ENCODE measurements at regions not wholly inside any gene's neighbourhood (a gene's known extent, or its start where the extent isn't known, plus 50 kb on each side); places are given as distances from the start of the nearest gene placed in this dataset.
"Not testable (repeated sequence)": the region's sequence is repeated elsewhere in the genome, so short reads cannot be mapped to it uniquely, and the experiment has no call there.

- H3K36me3 ChIP-seq, result no peaks in the 10 kb centered on the region
- DNase-seq (ENCODE audit: extremely low spot score), result no peak
- no peak overlapping the region for H3K4me3 ChIP-seq
- intact Hi-C loops (cut with DNase I), result no loop called here
- TF ChIP-seq EP300 (IDR thresholded peaks at IDR 0.05) (no peak), POLR2A (IDR thresholded peaks at IDR 0.05; ENCODE audit: low read depth) (no peak), CTCF (IDR thresholded peaks at IDR 0.05) (no peak), POLR2AphosphoS5 (IDR thresholded peaks at IDR 0.05) (no peak)
- WGBS, result 94% methylated on average over 2 of the region's 2 CpGs
- peaks cover 0 to 7% (median 0%) of the 10 kb centered on the region in 4 donors for H3K4me1 ChIP-seq
- no peaks in the 10 kb centered on the region for H3K27me3 ChIP-seq
- peaks cover 0 to 5% (median 0%) of the 10 kb centered on the region in 4 donors for H3K9me3 ChIP-seq
- H3K27ac ChIP-seq (replicated peaks in 1 of 4), result no peak overlapping the region
Observed at GRCh38 chr6:40879169-40879568, 159.9 kb downstream of the UNC5CL start.

GRCh38 chr6:40877362-40877761 lies 161.7 kb downstream of the UNC5CL start:
- Histone ChIP-seq H3K36me3 (no peaks in the 10 kb centered on the region), H3K4me3 (no peak overlapping the region), H3K4me1 (peaks cover 0 to 14% (median 0%) of the 10 kb centered on the region in 4 donors), H3K27me3 (no peaks in the 10 kb centered on the region), H3K27ac (replicated peaks in 1 of 4) (no peak overlapping the region), H3K9me3 (peaks cover 0 to 5% (median 0%) of the 10 kb centered on the region in 4 donors)
- no peak for TF ChIP-seq POLR2AphosphoS5 (IDR thresholded peaks at IDR 0.05)
- TF ChIP-seq POLR2A (IDR thresholded peaks at IDR 0.05; ENCODE audit: low read depth), result no peak
- no peak for TF ChIP-seq CTCF (IDR thresholded peaks at IDR 0.05)
- TF ChIP-seq EP300 (IDR thresholded peaks at IDR 0.05), result no peak
- DNase-seq (ENCODE audit: extremely low spot score), result no peak
- intact Hi-C loops (cut with DNase I), result no loop called here
- 91% methylated on average over 1 of the region's 1 CpG for WGBS

- Histone ChIP-seq H3K36me3 (no peaks in the 10 kb centered on the region), H3K9me3 (peaks cover 0 to 5% (median 0%) of the 10 kb centered on the region in 4 donors), H3K4me3 (no peak overlapping the region), H3K27me3 (no peaks in the 10 kb centered on the region), H3K4me1 (peaks cover 0 to 19% (median 8%) of the 10 kb centered on the region in 4 donors), H3K27ac (replicated peaks in 1 of 4) (no peak overlapping the region)
- no peak for DNase-seq (ENCODE audit: extremely low spot score)
- WGBS, result 71% methylated on average over 2 of the region's 2 CpGs
- intact Hi-C loops (cut with DNase I), result no loop called here
- TF ChIP-seq EP300 (IDR thresholded peaks at IDR 0.05) (no peak), POLR2AphosphoS5 (IDR thresholded peaks at IDR 0.05) (no peak), CTCF (IDR thresholded peaks at IDR 0.05) (no peak), POLR2A (IDR thresholded peaks at IDR 0.05; ENCODE audit: low read depth) (no peak)
Observed at GRCh38 chr6:40876336-40876735, 162.7 kb downstream of the UNC5CL start.

GRCh38 chr6:40874495-40874894 lies 164.5 kb downstream of the UNC5CL start:
- 51% methylated on average over 4 of the region's 4 CpGs for WGBS
- no peak for DNase-seq (ENCODE audit: extremely low spot score)
- Histone ChIP-seq H3K36me3 (no peaks in the 10 kb centered on the region), H3K4me3 (no peak overlapping the region), H3K9me3 (peaks cover 0 to 5% (median 0%) of the 10 kb centered on the region in 4 donors), H3K4me1 (peaks cover 0 to 30% (median 16%) of the 10 kb centered on the region in 4 donors), H3K27me3 (no peaks in the 10 kb centered on the region), H3K27ac (replicated peaks in 1 of 4) (no peak overlapping the region)
- TF ChIP-seq CTCF (IDR thresholded peaks at IDR 0.05) (no peak), POLR2AphosphoS5 (IDR thresholded peaks at IDR 0.05) (no peak), EP300 (IDR thresholded peaks at IDR 0.05) (no peak), POLR2A (IDR thresholded peaks at IDR 0.05; ENCODE audit: low read depth) (no peak)
- intact Hi-C loops (cut with DNase I), result no loop called here

- no peak for DNase-seq (ENCODE audit: extremely low spot score)
- no peak overlapping the region for H3K4me3 ChIP-seq
- peak overlapping the region in 1 of 4 donors; percentile 41 for H3K27ac ChIP-seq (replicated peaks in 1 of 4)
- intact Hi-C loops (cut with DNase I), result no loop called here
- no peaks in the 10 kb centered on the region for H3K27me3 ChIP-seq
- WGBS, result 25% methylated on average over 5 of the region's 5 CpGs
- H3K4me1 ChIP-seq, result peaks cover 0 to 49% (median 24%) of the 10 kb centered on the region in 4 donors
- H3K9me3 ChIP-seq, result no peaks in the 10 kb centered on the region
- no peaks in the 10 kb centered on the region for H3K36me3 ChIP-seq
- TF ChIP-seq CTCF (IDR thresholded peaks at IDR 0.05), result no peak
- TF ChIP-seq POLR2AphosphoS5 (IDR thresholded peaks at IDR 0.05), result peak in 1 of 2 donors; percentile 48
Observed at GRCh38 chr6:40871424-40871823, 167.6 kb downstream of the UNC5CL start.

GRCh38 chr6:40868089-40868865 lies 170.7 kb downstream of the UNC5CL start:
- WGBS, result 72% methylated on average over 14 of the region's 14 CpGs
- H3K9me3 ChIP-seq; H3K4me3 ChIP-seq; H3K27me3 ChIP-seq; intact Hi-C loops (cut with DNase I); DNase-seq (ENCODE audit: extremely low spot score); H3K36me3 ChIP-seq: not testable (repeated sequence)
- peak overlapping the region in 1 of 4 donors; percentile 26 for H3K27ac ChIP-seq (replicated peaks in 1 of 4)
- peaks cover 0 to 49% (median 24%) of the 10 kb centered on the region in 4 donors for H3K4me1 ChIP-seq

- Histone ChIP-seq H3K4me1 (peaks cover 0 to 42% (median 24%) of the 10 kb centered on the region in 4 donors), H3K27ac (replicated peaks in 1 of 4) (peak overlapping the region in 1 of 4 donors; percentile 26)
- H3K36me3 ChIP-seq; intact Hi-C loops (cut with DNase I); H3K4me3 ChIP-seq; DNase-seq (ENCODE audit: extremely low spot score); H3K27me3 ChIP-seq; H3K9me3 ChIP-seq: not testable (repeated sequence)
- WGBS, result 59% methylated on average over 8 of the region's 9 CpGs
Observed at GRCh38 chr6:40867527-40867926, 171.5 kb downstream of the UNC5CL start.
